ENCODE measurements at regions not wholly inside any gene's neighbourhood (a gene's known extent, or its start where the extent isn't known, plus 50 kb on each side); places are given as distances from the start of the nearest gene placed in this dataset.

- TF ChIP-seq CTCF (IDR thresholded peaks at IDR 0.05) = no peak
- TF ChIP-seq POLR2A (IDR thresholded peaks at IDR 0.05) = no peak
Measured at GRCh38 chr2:122710049-122710448, 954.6 kb downstream of the TSN start.

Measured in body of pancreas (tissue), 4 donors.